ENCODE measurements at regions not wholly inside any gene's neighbourhood (a gene's known extent, or its start where the extent isn't known, plus 50 kb on each side); places are given as distances from the start of the nearest gene placed in this dataset.

DNA sequence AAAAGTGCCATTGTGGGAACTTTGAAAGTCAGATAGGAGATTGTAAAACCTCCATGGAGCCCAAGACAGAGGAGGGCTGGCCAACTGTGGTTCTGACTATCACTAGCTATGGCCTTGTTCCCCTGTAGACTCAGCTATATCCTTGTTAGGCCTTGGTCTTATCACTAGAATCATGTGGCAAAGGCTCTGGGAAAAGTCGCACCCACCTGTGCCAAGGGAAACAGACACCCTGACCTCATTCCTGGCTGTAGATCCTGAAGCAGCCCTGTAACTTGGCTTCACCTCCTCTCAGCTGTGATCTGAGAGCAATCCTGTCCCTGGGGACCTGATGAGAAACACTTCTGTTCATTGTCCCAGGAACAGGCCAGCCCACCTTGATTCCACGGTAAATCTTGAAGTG, 566.2 kb downstream of the TMEM135 start:
- no peak for TF ChIP-seq PPARA (CRISPR knock-in tag; IDR thresholded peaks at IDR 0.05; ENCODE audit: borderline replicate concordance)
- TF ChIP-seq PATZ1 (CRISPR knock-in tag; IDR thresholded peaks at IDR 0.05; ENCODE audit: borderline replicate concordance): no peak
- TF ChIP-seq ZFP3 (CRISPR knock-in tag; IDR thresholded peaks at IDR 0.05): no peak
- no peak for TF ChIP-seq ESRRG (CRISPR knock-in tag; IDR thresholded peaks at IDR 0.05)
- TF ChIP-seq CREB5 (CRISPR knock-in tag; IDR thresholded peaks at IDR 0.05; ENCODE audit: low read depth): no peak
- TF ChIP-seq ZC3H10 (CRISPR knock-in tag; IDR thresholded peaks at IDR 0.05): no peak
- no peak for TF ChIP-seq ZNF8 (CRISPR knock-in tag; IDR thresholded peaks at IDR 0.05)
- no peak for TF ChIP-seq ZNF70 (CRISPR knock-in tag; IDR thresholded peaks at IDR 0.05)
